HAP-1 (cell line): ENCODE measurements at regions not wholly inside any gene's neighbourhood (a gene's known extent, or its start where the extent isn't known, plus 50 kb on each side); places are given as distances from the start of the nearest gene placed in this dataset.

Experiments used
- DNase-seq, 2 experiments: peaks; one replicate each; pipeline ENCODE4 v3.0.0-alpha.2; 2016 to 2020; ENCODE audit warnings: low spot score in 2 of 2
- H3K27me3 ChIP-seq: fragments of 250-450 bp; sonication (Bioruptor Pico); 2 replicates; pipeline ENCODE4 v1.5.1; 2020; ENCODE audit warnings: low read depth, mild to moderate bottlenecking, moderate library complexity
- H3K36me3 ChIP-seq: fragments of 250-450 bp; sonication (Bioruptor Pico); replicated peaks from 2 replicates; pipeline ENCODE4 v1.5.1; 2020; ENCODE audit warnings: mild to moderate bottlenecking
- H3K4me1 ChIP-seq: fragments of 250-450 bp; sonication (Bioruptor Pico); 2 replicates; pipeline ENCODE4 v1.5.1; 2020; ENCODE audit warnings: mild to moderate bottlenecking
- H3K4me3 ChIP-seq: fragments of 250-450 bp; sonication (Bioruptor Pico); 2 replicates; pipeline ENCODE4 v1.5.1; 2020; ENCODE audit warnings: mild to moderate bottlenecking, moderate library complexity
- H3K9me3 ChIP-seq: fragments of 250-450 bp; sonication (Bioruptor Pico); 2 replicates; pipeline ENCODE4 v1.5.1; 2020; ENCODE audit warnings: mild to moderate bottlenecking, moderate library complexity
- in situ Hi-C: fragments of 300-500 bp; cut with MboI; formaldehyde crosslinking; loops from 3 replicates; pipeline ENCODE4 v1.14.3; 2020; ENCODE audit warnings: low sequenced_read_pairs, inconsistent platforms, mixed read lengths

DNA sequence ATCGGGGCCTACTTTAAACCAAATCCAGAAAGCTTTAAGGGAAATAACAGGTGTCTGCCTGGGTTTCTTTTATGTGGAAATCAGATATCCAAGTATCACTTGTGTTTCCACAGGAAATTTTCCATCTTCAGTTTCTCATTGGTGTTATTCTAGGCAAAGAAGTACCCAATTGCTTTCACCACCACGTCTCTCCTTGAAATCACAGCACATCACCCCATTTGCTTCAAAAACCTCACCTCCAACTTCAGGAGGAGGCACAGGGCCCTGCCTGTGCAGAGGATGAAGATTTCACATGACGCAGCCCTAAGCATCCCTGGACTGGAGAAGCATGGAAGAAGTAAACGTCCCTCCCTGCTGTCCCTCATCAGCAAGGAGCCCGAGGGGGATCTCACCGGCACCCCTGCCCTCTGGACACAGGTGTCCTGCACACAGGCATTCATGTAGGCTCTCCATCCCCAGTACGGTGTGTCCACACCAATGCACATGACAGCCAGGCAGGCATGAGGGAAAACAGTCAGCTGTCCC lies 182.3 kb downstream of the TBXT start:
- peaks cover 27% of the 10 kb centered on the region for H3K27me3 ChIP-seq
- no peaks in the 10 kb centered on the region for H3K4me1 ChIP-seq

DNA sequence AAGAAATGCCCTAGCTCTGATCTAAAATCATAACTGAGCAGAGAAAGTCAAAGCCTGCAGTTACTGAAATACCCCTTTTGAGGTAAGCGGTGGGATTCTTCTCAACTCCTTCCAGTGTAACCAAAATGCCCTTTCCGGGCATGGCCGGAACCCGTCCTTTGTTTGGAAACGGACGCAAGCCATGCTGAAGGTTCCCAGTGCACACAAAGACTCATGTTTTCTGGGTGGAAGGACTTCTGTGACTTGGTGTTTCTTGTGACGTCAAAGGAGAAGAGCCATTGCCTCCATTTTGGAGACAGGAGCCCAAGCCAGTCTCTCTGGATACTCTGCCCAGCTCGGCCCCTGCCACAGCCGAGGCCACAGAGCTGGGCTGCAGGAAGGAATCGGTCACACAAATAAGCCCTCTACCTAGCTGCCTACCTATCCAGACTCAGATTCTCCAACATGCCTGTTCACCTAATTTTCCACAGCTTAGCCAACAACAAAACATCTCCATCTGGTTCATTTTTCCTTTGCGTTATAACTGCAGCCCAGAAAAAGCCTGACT lies 182.8 kb downstream of the TBXT start:
- peaks cover 27% of the 10 kb centered on the region for H3K27me3 ChIP-seq
- no peaks in the 10 kb centered on the region for H3K4me1 ChIP-seq
- no peak for DNase-seq
- no peaks in the 10 kb centered on the region for H3K36me3 ChIP-seq
- no peak overlapping the region for H3K4me3 ChIP-seq
- in situ Hi-C loops = no loop called here
- H3K9me3 ChIP-seq = no peaks in the 10 kb centered on the region

More for the DNA sequence above, 182.3 kb downstream of the TBXT start:
- H3K9me3 ChIP-seq = no peaks in the 10 kb centered on the region
- no peak for DNase-seq
- no peak overlapping the region for H3K4me3 ChIP-seq
- no peaks in the 10 kb centered on the region for H3K36me3 ChIP-seq
- in situ Hi-C loops = no loop called here

DNA sequence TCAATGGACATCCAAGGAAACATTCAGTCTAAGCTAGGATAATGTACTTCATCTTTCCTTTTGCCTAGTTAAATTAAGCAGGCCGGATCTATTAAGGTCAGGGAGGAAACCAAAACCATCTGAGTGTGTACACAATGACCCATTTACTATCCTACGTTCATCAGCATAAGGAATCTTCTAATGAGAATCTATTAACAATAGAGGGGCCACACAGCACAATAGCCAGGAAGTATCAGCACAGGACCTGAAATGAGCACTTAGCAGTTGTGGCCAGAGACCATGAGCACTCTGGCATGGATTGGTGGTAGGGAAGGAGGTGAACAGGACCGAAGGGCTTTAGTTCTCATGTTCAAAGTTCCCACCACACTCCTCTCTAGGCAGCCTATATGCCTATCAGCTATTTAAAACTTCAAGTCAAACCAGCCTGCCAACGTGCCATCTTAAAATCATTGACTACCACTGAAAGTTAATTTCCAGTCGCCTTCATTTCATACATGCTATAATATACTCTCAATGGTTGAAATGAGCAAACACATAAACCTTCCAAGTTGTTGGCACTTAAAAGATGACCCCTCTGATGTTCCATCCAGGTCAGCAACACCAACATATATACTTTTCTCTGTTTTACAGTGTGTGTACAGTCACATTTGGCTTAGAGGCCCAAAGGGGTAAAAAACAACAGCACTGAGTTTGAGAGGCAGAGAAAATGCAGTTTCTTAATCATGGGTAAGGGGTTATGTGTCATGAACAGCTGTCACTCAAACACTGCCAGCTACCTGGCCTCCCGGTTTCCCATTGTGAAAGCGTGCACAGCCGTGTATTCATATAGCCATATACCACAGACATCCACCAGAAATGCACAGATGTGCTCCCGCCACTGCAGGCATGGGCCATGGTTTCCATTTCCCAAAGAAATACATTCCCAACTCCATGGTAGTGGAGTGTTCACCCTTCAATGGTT lies 184.3 kb downstream of the TBXT start:
- H3K4me1 ChIP-seq = no peaks in the 10 kb centered on the region
- H3K9me3 ChIP-seq = no peaks in the 10 kb centered on the region
- H3K4me3 ChIP-seq = no peak overlapping the region
- no peak for DNase-seq
- in situ Hi-C loops = no loop called here
- H3K36me3 ChIP-seq = no peaks in the 10 kb centered on the region
- H3K27me3 ChIP-seq = peaks cover 15% of the 10 kb centered on the region

DNA sequence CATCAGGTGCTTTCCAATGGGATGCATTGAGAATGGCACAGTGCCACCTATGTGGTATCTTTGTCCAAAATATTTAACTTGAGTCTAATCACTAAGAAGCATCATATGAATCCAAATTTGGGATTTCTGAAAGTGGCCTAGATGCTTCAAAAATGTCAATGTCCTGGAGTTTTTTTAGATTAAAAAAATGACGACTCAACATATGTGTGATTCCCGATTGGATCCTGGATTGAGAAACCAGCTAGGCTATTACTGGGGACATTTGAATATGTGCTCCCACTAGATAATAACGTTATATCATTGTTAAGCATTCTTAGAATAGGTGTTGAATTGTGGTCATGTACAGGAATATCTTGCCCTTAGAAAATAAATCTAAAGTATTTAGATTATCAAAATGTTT lies 189.2 kb downstream of the TBXT start:
- Histone ChIP-seq H3K36me3 (no peaks in the 10 kb centered on the region), H3K4me3 (no peak overlapping the region), H3K4me1 (no peaks in the 10 kb centered on the region), H3K27me3 (no peaks in the 10 kb centered on the region), H3K9me3 (no peaks in the 10 kb centered on the region)
- no peak for DNase-seq
- in situ Hi-C loops = no loop called here

DNA sequence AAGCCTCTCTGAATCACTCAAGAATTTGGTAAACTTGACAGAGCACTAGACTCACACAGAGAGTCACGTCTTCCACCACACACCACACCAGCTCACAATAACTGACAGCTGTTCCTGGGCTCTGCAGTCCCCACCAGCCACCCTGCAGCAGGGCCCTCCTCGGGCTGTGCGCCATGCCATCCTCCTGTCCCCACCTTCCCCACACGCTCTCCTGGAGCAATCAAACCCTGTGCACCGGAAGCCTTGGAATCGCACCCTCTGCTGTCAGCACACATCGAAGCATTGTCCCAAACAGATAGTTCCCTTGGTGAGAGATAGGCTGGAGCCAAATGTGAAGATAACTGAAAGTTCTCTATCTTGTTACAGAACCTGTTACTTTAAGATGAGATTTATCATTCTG lies 191.0 kb downstream of the TBXT start:
- H3K4me3 ChIP-seq = no peak overlapping the region
- H3K27me3 ChIP-seq = no peaks in the 10 kb centered on the region
- H3K4me1 ChIP-seq = no peaks in the 10 kb centered on the region
- H3K36me3 ChIP-seq = no peaks in the 10 kb centered on the region
- H3K9me3 ChIP-seq = no peaks in the 10 kb centered on the region
- in situ Hi-C loops = no loop called here
- DNase-seq = no peak

DNA sequence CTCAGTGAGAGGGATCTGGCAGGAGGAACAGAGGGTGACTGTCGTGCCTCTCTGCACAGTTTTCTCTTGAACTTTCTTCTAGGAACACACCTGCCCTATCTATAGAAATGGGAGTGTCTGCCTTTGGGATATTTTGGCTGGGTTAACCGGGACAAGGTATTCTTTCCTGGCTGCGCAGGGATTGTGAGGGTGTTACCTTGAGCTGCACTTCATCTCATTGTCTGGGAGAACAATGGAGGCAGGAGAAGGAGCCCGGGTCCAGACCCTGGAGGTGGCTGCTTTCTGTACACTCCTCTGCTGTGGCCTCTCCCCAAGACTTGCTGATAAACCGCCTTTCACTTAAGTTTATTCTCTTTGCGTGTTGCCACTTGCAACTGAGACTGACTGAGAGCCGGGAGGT lies 192.8 kb downstream of the TBXT start:
- in situ Hi-C loops = no loop called here
- H3K27me3 ChIP-seq = no peaks in the 10 kb centered on the region

DNA sequence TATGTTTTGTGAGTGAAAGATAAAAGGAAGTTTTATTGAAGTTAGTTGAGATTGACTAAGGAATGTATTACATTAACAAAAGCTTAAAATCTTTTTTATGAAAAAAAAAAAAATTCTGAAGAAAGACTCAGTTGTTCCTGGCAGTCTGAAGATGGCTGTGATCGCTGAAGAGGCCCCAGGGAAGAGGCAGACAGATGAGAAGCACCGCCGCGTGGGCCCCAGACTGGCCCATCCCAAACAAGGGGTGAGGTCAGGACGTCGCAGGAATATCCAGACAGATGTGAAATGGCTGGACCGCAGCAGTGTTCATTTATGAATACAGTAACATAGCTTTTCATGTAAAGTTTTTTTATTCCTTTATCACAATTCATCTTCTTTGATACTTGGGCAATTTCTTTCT lies 194.2 kb downstream of the TBXT start:
- Histone ChIP-seq H3K9me3 (no peaks in the 10 kb centered on the region), H3K36me3 (no peaks in the 10 kb centered on the region), H3K4me1 (no peaks in the 10 kb centered on the region), H3K27me3 (no peaks in the 10 kb centered on the region), H3K4me3 (no peak overlapping the region)
- DNase-seq = no peak
- in situ Hi-C loops = no loop called here

More for the DNA sequence above, 192.8 kb downstream of the TBXT start:
- Histone ChIP-seq H3K4me3 (no peak overlapping the region), H3K9me3 (no peaks in the 10 kb centered on the region), H3K36me3 (no peaks in the 10 kb centered on the region), H3K4me1 (no peaks in the 10 kb centered on the region)
- DNase-seq = no peak

DNA sequence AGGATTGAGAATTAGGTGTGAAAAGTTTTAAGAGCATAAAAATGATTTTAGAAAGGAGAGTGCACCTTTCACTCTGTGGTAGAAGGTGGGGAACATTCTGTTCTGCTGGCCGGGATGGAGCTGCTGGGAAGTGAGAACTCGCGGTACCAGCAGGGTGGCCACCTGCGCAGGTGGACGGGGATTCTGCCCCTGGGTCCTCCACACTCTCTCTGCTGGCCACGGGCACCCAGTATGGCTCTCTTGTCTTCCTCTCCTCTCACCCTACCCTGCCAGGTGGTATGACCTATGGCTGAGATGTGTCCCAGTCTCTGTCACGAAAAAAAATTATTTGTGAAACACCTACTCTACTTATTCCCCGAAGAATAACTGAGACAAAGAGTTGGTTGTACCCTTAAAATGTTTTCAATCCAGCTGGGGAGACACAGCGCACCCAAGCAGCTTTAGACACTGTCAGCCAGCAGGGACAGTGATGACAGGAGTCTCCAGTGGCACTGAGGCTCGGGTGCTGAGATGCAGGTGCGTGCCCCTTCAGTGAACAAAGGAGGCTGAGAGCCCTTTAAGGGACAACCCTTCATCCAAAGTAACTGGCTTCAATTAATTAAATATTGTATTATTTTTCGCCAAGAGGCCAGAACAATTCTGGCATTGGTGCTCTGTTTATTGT lies 195.4 kb downstream of the TBXT start:
- Histone ChIP-seq H3K36me3 (no peaks in the 10 kb centered on the region), H3K9me3 (no peaks in the 10 kb centered on the region), H3K4me1 (no peaks in the 10 kb centered on the region), H3K27me3 (no peaks in the 10 kb centered on the region), H3K4me3 (no peak overlapping the region)
- no peak for DNase-seq
- in situ Hi-C loops = no loop called here

DNA sequence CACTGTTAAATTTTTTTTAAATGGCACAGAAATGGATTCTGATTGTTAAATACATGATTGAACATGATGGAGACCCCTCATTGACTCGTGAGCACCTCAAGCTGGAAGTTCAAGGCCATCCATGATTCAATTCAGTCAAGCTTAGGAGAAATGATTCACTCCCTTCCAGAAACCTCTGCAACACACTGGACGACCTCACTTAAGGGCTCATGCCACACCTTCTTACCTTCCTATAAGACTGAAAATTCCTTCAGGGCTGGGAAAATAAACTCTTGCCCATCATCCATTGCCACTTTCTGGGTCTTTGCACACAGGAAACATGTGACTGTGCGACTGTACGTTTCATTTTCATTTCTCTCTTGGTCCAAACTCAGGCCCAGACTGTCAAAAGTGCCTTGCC lies 196.4 kb downstream of the TBXT start:
- Histone ChIP-seq H3K36me3 (no peaks in the 10 kb centered on the region), H3K9me3 (no peaks in the 10 kb centered on the region)
- DNase-seq = no peak

DNA sequence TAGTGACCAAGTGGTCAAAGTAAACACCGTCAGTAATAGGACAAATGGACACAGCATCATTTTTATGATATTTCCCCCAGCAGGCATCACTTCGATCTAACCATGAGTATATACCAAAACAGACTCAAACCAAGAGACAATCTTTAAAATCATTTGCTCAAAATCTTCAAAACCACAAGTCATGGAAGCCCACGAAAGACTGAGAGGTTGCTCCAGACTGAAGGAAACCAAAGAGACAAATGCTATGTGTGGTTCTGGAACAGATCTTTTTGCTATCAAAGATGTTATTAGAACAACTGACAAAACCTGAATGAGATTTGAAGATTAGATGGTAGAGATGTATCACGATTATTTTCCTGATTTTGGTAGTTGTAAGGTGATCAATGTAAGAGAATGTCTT lies 197.7 kb downstream of the TBXT start:
- Histone ChIP-seq H3K36me3 (no peaks in the 10 kb centered on the region), H3K9me3 (no peaks in the 10 kb centered on the region), H3K4me3 (no peak overlapping the region), H3K27me3 (no peaks in the 10 kb centered on the region), H3K4me1 (no peaks in the 10 kb centered on the region)
- in situ Hi-C loops = no loop called here
- DNase-seq = no peak

More for the DNA sequence above, 196.4 kb downstream of the TBXT start:
- in situ Hi-C loops = no loop called here
- no peak overlapping the region for H3K4me3 ChIP-seq
- H3K4me1 ChIP-seq = no peaks in the 10 kb centered on the region
- no peaks in the 10 kb centered on the region for H3K27me3 ChIP-seq

DNA sequence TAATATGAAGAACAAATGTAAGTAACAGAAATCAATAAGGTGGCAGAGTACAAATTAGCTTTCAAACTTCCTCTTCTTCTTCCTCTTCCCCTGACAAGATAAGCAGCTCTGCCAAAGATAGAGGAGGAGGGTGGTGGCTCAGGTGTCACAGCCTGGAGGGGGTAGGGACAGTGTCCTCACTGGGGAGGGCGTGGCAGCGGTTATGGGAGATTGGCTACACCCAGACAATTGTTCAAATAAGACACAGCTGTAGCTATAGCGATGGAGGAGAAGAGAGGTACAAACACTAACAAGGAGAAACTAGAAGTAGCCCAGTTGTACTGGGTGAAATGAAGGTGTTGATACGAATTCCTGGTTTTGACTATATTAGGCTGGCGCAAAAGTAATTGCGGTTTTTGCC lies 198.5 kb downstream of the TBXT start:
- in situ Hi-C loops = no loop called here
- Histone ChIP-seq H3K4me3 (no peak overlapping the region), H3K4me1 (no peaks in the 10 kb centered on the region), H3K36me3 (no peaks in the 10 kb centered on the region), H3K9me3 (no peaks in the 10 kb centered on the region), H3K27me3 (no peaks in the 10 kb centered on the region)
- DNase-seq = no peak

DNA sequence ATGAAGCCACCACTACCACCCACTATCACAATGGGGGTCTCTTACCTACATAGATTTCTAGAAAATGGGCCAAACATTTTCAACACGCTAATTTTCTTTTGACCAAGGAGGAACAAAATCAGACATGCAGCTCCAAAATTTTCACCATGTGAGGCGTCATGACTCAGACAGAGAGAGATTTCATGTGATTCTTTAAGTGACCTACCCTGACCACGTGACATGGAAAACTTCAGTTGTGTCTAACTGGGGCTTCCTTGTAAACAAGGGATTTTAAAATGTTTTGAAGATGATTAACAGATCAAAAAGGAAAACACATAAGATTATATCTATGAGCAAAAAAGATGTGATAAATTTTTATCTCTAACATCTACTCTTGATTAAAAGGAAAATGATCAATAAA lies 199.2 kb downstream of the TBXT start:
- no peaks in the 10 kb centered on the region for H3K36me3 ChIP-seq
- DNase-seq = no peak
- H3K27me3 ChIP-seq = no peaks in the 10 kb centered on the region
- no peak overlapping the region for H3K4me3 ChIP-seq
- H3K4me1 ChIP-seq = no peaks in the 10 kb centered on the region
- in situ Hi-C loops = no loop called here
- H3K9me3 ChIP-seq = no peaks in the 10 kb centered on the region

DNA sequence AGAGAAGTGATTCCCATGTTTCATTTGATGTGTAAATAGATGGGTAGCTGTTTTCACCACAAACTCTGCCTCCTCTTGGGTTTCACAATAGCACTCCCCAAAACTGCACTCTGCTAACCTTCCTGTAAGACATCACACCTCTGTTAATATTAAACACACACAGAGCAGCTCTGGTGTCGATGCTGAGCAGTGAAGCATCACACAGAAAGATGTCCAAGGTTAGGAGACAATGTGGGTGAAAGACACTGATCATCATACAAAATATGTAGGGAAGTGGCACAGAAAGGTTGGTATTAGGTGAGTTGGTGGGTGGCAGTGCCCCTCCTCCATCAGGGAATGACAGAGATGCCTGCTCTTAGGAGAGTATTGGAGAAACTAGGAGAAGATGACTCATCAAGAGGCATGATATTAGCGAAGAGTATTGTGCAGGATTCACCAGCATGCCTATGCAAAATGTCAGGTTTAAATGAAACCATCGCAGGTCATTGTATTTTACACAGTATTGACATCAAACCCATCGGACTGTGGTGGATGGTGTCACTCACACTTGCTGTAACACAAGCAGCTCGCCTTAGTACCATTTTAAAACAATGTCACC lies 199.7 kb downstream of the TBXT start:
- DNase-seq = no peak
- H3K4me3 ChIP-seq = no peak overlapping the region
- in situ Hi-C loops = no loop called here
- H3K9me3 ChIP-seq = no peaks in the 10 kb centered on the region
- H3K4me1 ChIP-seq = no peaks in the 10 kb centered on the region
- no peaks in the 10 kb centered on the region for H3K36me3 ChIP-seq
- no peaks in the 10 kb centered on the region for H3K27me3 ChIP-seq

DNA sequence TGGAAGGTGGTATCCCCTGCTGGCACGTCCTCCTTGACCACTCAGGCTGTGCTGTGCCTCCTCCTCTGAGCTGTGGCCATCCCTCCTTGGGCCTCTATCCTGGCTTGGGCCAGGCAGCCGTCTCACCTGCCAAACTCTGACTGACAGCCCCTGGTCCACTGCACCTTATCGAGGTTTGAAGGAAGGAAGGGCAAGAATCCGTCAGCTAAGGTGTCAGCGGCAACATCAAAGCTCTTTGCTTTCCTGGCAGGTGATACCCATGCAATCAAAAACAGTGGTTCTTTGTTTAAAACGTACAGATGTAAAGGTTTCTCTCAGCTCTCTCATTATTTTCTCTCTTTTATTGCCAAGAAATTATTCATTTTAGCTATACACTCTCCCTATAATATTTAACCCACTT lies 203.9 kb downstream of the TBXT start:
- DNase-seq = no peak
- Histone ChIP-seq H3K36me3 (no peaks in the 10 kb centered on the region), H3K9me3 (no peaks in the 10 kb centered on the region), H3K4me3 (no peak overlapping the region), H3K27me3 (no peaks in the 10 kb centered on the region), H3K4me1 (no peaks in the 10 kb centered on the region)
- in situ Hi-C loops = no loop called here
